Panc1 (cell line): ENCODE measurements at regions not wholly inside any gene's neighbourhood (a gene's known extent, or its start where the extent isn't known, plus 50 kb on each side); places are given as distances from the start of the nearest gene placed in this dataset.

ENCODE experiments used
- ATAC-seq: fragments of 200-7000 bp; cut with Tn5 transposase; 2 replicates; pipeline ENCODE4 v1.9.1; 2020; ENCODE audit warnings: mild to moderate bottlenecking, moderate library complexity
- BruUV-seq: library from RNA; stranded (reverse); fragments of 400-500 nt; replicated peaks from 2 replicates; lab custom pipeline; 2021; lab: Mats Ljungman, UMichigan
- CTCF ChIA-PET: fragments of 300-600 bp; sonication (Branson Sonifier 250); formaldehyde crosslinking; loops from one replicate; lab custom pipeline; 2022; ENCODE audit warnings: antibody characterized with exemption; lab: Charles Lee
- POLR2A ChIA-PET: fragments of 300-600 bp; sonication (Branson Sonifier 250); formaldehyde crosslinking; loops from one replicate; lab custom pipeline; 2022; ENCODE audit warnings: antibody characterized with exemption; lab: Charles Lee
- DNase-seq: peaks from one replicate; pipeline ENCODE4 v3.0.0-alpha.2; 2010; ENCODE audit warnings: low read depth, low spot score
- H3K27ac ChIP-seq: 2 replicates; pipeline ENCODE4 v1.5.1; 2011; ENCODE audit warnings: mild to moderate bottlenecking, low read length, inconsistent platforms
- H3K27me3 ChIP-seq: fragments of 200-500 bp; sonication (Bioruptor generic); 2 replicates; pipeline ENCODE4 v1.6.0; 2014; ENCODE audit warnings: low read length, inconsistent platforms; ENCODE audit not compliant: control insufficient read depth, insufficient read depth
- H3K36me3 ChIP-seq: fragments of 200-500 bp; sonication (Bioruptor generic); 2 replicates; pipeline ENCODE4 v1.5.1; 2014; ENCODE audit warnings: inconsistent platforms, mild to moderate bottlenecking, low read length, moderate library complexity; ENCODE audit not compliant: control insufficient read depth, insufficient read depth
- H3K4me1 ChIP-seq: 2 replicates; pipeline ENCODE4 v1.5.1; 2011; ENCODE audit warnings: inconsistent platforms, mild to moderate bottlenecking, low read length, moderate library complexity; ENCODE audit not compliant: control insufficient read depth, insufficient read depth
- H3K4me3 ChIP-seq, 2 experiments: 2 replicates each; pipeline ENCODE4 v1.5.1; 2011 to 2012; ENCODE audit warnings: low read depth in 2 of 2, low read length in 2 of 2, mild to moderate bottlenecking in 2 of 2, inconsistent platforms in 1 of 2, moderate library complexity in 1 of 2
- H3K9me3 ChIP-seq: fragments of 200-500 bp; sonication (Bioruptor generic); 2 replicates; pipeline ENCODE4 v1.5.1; 2014; ENCODE audit warnings: low read depth, mild to moderate bottlenecking, inconsistent platforms, low read length, moderate library complexity; ENCODE audit not compliant: control insufficient read depth, insufficient read depth
- POLR2AphosphoS5 ChIP-seq: IDR thresholded peaks from 2 replicates; pipeline ENCODE4 v1.6.1; 2012; ENCODE audit warnings: mild to moderate bottlenecking, low read depth, low read length, moderate library complexity
- SIN3A ChIP-seq: IDR thresholded peaks from 2 replicates; pipeline ENCODE4 v1.6.1; 2012; ENCODE audit warnings: low read depth, mild to moderate bottlenecking, low read length, moderate library complexity, borderline replicate concordance; ENCODE audit not compliant: insufficient read depth
- TCF7L2 ChIP-seq: IDR thresholded peaks from 2 replicates; pipeline ENCODE4 v1.6.1; 2011; ENCODE audit warnings: mild to moderate bottlenecking, low read depth, low read length, inconsistent platforms
- in situ Hi-C: cut with HindIII; loops from 2 replicates; pipeline ENCODE4 v1.10.0; 2016; ENCODE audit warnings: low sequenced_read_pairs, low pct_unique_long_range_greater_than_20kb
- intact Hi-C: fragments of 100-400 bp; cut with micrococcal nuclease; formaldehyde crosslinking; loops from one replicate; pipeline ENCODE4 v1.10.0; 2022; ENCODE audit not compliant: unreplicated experiment
- TF ChIP-seq, protein P1 (sequence below): fragments of 450-650 bp; IDR thresholded peaks from 2 replicates; pipeline ENCODE4 v1.5.1; 2017; ENCODE audit warnings: mild to moderate bottlenecking
- TF ChIP-seq, protein P2 (sequence below), 2 experiments: IDR thresholded peaks; 2 replicates each; pipeline ENCODE4 v1.6.1; 2011 to 2012; ENCODE audit warnings: low read depth in 2 of 2, control low read depth in 1 of 2, low read length in 1 of 2, mild to moderate bottlenecking in 1 of 2, moderate library complexity in 1 of 2; ENCODE audit not compliant: insufficient read depth in 1 of 2

DNA sequence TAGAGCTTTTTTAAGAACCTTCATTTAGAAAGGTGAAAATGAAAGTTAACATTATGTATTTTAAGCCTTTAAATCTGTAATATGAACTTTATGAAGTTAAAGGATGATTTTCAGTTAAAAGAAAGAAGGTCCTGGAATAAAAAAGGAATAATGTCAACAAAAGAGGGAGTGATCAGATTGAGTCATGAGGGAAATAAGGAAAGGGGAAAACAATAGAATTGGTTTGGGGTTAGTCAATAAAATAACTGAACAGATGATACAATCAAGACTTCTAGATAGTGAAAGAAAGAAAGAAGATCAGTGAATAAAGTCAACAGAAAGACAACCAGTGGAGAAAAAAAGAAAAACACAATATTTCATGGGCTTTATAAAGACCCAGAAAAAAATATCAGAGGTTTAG is 291.6 kb upstream of the ARSJ start:
- no peak overlapping the region for H3K27ac ChIP-seq
- no peaks in the 10 kb centered on the region for H3K4me1 ChIP-seq
- in situ Hi-C loops (no loop called here), intact Hi-C loops (no loop called here)
- no peaks in the 10 kb centered on the region for H3K9me3 ChIP-seq
- ATAC-seq (no peak), DNase-seq (no peak)
- no peaks in the 10 kb centered on the region for H3K36me3 ChIP-seq
- CTCF ChIA-PET: no interaction called here
- POLR2A ChIA-PET: no interaction called here
- no peaks in the 10 kb centered on the region for H3K27me3 ChIP-seq
- no peak overlapping the region for H3K4me3 ChIP-seq
- no peak for TF ChIP-seq SIN3A
- TF ChIP-seq, protein P1, sequence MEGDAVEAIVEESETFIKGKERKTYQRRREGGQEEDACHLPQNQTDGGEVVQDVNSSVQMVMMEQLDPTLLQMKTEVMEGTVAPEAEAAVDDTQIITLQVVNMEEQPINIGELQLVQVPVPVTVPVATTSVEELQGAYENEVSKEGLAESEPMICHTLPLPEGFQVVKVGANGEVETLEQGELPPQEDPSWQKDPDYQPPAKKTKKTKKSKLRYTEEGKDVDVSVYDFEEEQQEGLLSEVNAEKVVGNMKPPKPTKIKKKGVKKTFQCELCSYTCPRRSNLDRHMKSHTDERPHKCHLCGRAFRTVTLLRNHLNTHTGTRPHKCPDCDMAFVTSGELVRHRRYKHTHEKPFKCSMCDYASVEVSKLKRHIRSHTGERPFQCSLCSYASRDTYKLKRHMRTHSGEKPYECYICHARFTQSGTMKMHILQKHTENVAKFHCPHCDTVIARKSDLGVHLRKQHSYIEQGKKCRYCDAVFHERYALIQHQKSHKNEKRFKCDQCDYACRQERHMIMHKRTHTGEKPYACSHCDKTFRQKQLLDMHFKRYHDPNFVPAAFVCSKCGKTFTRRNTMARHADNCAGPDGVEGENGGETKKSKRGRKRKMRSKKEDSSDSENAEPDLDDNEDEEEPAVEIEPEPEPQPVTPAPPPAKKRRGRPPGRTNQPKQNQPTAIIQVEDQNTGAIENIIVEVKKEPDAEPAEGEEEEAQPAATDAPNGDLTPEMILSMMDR: no peak
- no peak for TF ChIP-seq TCF7L2
- TF ChIP-seq POLR2AphosphoS5: no peak
- TF ChIP-seq, protein P2, sequence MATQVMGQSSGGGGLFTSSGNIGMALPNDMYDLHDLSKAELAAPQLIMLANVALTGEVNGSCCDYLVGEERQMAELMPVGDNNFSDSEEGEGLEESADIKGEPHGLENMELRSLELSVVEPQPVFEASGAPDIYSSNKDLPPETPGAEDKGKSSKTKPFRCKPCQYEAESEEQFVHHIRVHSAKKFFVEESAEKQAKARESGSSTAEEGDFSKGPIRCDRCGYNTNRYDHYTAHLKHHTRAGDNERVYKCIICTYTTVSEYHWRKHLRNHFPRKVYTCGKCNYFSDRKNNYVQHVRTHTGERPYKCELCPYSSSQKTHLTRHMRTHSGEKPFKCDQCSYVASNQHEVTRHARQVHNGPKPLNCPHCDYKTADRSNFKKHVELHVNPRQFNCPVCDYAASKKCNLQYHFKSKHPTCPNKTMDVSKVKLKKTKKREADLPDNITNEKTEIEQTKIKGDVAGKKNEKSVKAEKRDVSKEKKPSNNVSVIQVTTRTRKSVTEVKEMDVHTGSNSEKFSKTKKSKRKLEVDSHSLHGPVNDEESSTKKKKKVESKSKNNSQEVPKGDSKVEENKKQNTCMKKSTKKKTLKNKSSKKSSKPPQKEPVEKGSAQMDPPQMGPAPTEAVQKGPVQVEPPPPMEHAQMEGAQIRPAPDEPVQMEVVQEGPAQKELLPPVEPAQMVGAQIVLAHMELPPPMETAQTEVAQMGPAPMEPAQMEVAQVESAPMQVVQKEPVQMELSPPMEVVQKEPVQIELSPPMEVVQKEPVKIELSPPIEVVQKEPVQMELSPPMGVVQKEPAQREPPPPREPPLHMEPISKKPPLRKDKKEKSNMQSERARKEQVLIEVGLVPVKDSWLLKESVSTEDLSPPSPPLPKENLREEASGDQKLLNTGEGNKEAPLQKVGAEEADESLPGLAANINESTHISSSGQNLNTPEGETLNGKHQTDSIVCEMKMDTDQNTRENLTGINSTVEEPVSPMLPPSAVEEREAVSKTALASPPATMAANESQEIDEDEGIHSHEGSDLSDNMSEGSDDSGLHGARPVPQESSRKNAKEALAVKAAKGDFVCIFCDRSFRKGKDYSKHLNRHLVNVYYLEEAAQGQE (IDR thresholded peaks at IDR 0.05; ENCODE audit: insufficient read depth in 1 of 2, low read depth in 2 of 2, low read length in 1 of 2): no peak
- BruUV-seq: no TSS peak

DNA sequence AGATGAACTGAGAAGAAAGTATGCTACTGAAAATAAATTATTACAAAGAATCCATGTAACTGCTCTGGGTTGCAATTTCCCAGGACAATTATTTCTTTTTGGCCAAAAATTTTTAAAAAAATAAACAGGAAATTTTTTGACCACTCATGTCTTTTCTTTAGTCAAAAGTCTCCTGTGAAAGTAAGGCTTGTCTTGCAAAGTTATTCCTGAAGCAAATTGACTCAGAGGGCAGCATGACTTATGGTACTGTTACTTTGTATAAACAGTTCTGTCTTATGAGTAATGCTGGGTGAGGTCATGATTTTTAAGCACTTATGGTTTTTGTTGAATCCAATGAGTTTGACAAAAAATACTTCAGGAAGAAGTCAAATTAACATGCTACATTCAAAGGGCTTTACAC is 292.8 kb upstream of the ARSJ start:
- in situ Hi-C loops: no loop called here
- DNase-seq (peak; percentile 58), ATAC-seq (no peak)
- no peak overlapping the region for H3K27ac ChIP-seq
- TF ChIP-seq, protein P2 (IDR thresholded peaks at IDR 0.05; ENCODE audit: insufficient read depth in 1 of 2, low read depth in 2 of 2, low read length in 1 of 2): no peak
- TF ChIP-seq, protein P1: no peak
- H3K9me3 ChIP-seq: no peaks in the 10 kb centered on the region
- no TSS peak for BruUV-seq
- POLR2A ChIA-PET: no interaction called here
- no peak overlapping the region for H3K4me3 ChIP-seq
- CTCF ChIA-PET: no interaction called here
- H3K36me3 ChIP-seq: no peaks in the 10 kb centered on the region
- H3K27me3 ChIP-seq: no peaks in the 10 kb centered on the region
- intact Hi-C loops: no loop called here
- no peaks in the 10 kb centered on the region for H3K4me1 ChIP-seq
